NCI-H187 (cell line): ENCODE measurements at regions not wholly inside any gene's neighbourhood (a gene's known extent, or its start where the extent isn't known, plus 50 kb on each side); places are given as distances from the start of the nearest gene placed in this dataset.
"Not testable (repeated sequence)": the region's sequence is repeated elsewhere in the genome, so short reads cannot be mapped to it uniquely, and the experiment has no call there.

ENCODE experiments used
- DNase-seq, 2 experiments: peaks; one replicate each; lab custom pipeline; 2025; lab: John Stamatoyannopoulos, UW

DNA sequence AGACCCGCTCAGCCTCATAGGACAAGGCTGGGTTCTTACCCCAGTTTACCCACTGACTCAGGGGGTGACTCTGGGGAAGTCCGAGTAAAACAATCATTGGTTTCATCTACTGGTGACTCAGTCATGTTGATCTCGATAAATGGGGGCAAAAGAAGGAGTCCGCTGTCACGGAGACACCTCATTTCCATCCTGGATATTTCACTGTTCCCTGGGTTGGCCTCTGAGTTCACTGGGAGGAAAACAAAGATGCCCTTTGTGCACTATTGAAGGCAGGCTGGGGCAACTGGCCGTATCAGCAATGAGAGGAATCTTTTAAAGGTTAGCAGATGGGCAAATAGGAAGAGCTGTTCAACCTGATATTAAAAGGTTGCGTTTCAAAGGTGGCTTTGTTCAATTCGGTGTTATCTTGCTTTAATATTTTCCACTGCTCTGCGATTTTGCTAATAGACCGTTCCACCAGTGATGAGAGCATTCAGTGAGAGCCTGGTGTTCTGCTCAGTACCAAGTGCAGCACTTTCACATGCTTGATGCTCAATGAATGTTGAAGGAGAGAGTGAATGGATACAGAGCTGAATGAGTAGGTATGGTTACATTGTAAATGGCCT is 110.2 kb upstream of the EGFLAM start:
- DNase-seq, result no peak

GRCh38 chr5:38143384-38143783 is 115.0 kb upstream of the EGFLAM start:
- DNase-seq, result no peak

DNA sequence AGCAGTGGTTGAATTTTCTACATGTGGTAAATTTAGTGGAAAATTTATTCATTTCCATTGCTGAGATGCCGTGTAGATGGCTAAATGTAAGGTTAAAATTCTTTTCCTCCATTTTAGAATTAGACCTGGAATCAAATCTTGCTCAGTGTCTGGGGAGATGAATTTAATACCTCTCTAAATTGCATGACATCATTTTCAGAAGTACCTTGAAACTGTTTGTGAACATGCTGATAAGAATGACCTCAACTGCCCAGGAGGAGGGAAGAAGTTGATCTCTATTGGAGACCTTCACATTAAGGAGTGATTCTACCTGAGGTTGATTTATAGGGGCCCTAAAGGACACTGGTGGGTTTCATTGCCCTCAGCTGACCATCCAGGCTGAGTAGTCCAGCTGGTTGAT is 116.7 kb upstream of the EGFLAM start:
- DNase-seq, result no peak

GRCh38 chr5:38138574-38138973 is 119.8 kb upstream of the EGFLAM start:
- no peak for DNase-seq

GRCh38 chr5:38135486-38136039 is 122.8 kb upstream of the EGFLAM start:
- no peak for DNase-seq

GRCh38 chr5:38134810-38135209 is 123.5 kb upstream of the EGFLAM start:
- DNase-seq, result no peak

DNA sequence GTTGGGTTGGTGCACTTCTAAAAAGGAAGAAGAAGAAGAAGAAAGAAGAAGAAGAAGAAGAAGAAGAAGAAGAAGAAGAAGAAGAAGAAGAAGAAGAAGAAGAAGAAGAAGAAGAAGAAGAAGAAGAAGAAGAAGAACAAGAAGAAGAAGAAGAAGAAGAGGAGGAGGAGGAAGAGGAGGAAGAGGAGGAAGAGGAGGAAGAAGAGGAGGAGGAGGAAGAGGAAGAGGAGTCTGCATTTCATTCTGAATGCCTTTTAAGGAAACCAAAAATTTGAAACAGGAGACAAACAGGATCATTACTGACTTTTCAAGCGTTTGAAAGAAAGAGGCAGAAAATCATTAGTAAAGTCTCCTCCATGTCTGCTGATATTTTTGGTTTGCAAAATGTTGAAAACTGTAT is 124.1 kb upstream of the EGFLAM start:
- not testable (repeated sequence) for DNase-seq

DNA sequence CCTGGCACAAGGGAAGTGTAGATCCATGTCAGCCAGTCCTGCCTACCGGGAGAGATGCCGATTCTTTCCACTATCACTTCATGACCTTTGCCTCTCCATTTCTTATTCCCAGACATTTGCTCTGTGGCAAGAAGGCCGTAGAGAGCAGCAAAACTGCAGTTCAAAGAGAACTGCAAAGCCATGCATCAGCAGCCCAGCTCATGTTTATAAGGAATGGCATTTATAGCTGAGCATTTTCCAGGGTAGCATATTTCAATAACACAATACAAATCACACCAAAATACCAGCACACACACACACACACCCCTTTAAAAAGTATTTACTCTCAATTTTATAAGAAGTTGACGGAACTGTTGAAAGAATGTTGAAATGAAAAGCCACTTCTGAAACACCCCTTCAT is 126.7 kb upstream of the EGFLAM start:
- no peak for DNase-seq

GRCh38 chr5:38124321-38124720 is 134.0 kb upstream of the EGFLAM start:
- no peak for DNase-seq

GRCh38 chr5:38121420-38121819 is 136.9 kb upstream of the EGFLAM start:
- DNase-seq, result no peak

- DNase-seq, result no peak
These were observed 138.5 kb upstream of the EGFLAM start for GRCh38 chr5:38119836-38120235.

GRCh38 chr5:38117784-38118479 is 140.4 kb upstream of the EGFLAM start:
- no peak for DNase-seq

GRCh38 chr5:38115318-38115827 is 143.0 kb upstream of the EGFLAM start:
- DNase-seq, result no peak

GRCh38 chr5:38113880-38114279 is 144.5 kb upstream of the EGFLAM start:
- DNase-seq, result no peak

- DNase-seq, result no peak
These were observed 144.9 kb upstream of the EGFLAM start for GRCh38 chr5:38113456-38113855.

DNA sequence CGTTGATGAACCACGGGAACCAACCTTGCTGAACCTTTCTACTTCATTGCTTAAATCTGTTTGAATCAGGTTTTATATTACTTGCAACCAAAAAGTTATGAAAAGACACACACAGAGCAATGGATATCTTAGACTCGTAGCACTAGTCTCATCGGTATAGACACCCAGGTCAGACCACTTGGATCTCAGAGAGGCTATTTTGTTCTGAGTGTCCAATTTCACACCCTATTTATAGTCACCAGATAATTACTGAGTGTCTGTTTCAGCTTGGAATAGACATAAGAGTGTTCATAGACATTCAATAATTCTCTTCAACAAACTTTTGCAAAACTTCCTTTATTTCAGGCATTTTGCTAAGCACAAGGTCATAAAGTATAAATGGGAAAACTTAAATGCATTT is 145.4 kb upstream of the EGFLAM start:
- no peak for DNase-seq

GRCh38 chr5:38110130-38110529 is 148.2 kb upstream of the EGFLAM start:
- DNase-seq, result no peak

- DNase-seq, result no peak
These were observed 151.3 kb upstream of the EGFLAM start for GRCh38 chr5:38107096-38107495.

GRCh38 chr5:38105801-38106200 is 152.6 kb upstream of the EGFLAM start:
- no peak for DNase-seq

DNA sequence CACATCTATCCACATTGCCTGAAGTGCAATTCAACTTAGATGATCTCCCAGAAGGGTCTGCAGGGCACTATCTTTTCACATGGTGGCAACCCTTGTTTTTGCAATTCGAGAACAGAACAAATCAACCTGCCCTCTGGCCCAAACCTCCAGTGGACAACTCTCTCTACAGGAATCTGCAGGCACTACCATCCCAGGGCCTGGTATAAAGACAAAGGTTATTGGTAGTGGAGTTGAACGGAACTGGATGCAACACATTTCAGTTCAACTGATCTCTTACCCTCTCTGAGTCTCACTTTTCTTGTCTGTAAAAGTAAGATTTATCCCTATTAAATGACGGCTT is 153.2 kb upstream of the EGFLAM start:
- DNase-seq, result no peak

- no peak for DNase-seq
These were observed 153.7 kb upstream of the EGFLAM start for GRCh38 chr5:38104497-38105230.

DNA sequence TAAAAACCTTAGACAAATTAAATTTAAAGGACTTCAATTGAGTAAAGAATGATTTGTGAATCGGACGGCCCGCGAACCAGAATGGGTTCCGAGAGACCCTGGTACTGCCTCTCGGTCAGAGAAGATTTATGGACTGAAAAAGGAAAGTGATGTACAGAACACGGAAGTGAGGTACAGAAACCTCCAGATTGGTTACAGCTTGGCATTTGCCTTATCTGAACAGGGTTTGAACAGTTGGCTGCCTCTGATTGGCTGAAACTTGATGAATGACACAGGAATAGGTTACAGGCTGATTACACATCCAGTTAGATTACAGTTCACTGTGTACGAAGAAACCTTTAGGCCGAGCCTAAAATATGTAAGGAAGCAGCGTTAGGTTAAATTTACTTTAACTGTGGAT is 156.5 kb upstream of the EGFLAM start:
- DNase-seq, result no peak
